ENCODE measurements at regions not wholly inside any gene's neighbourhood (a gene's known extent, or its start where the extent isn't known, plus 50 kb on each side); places are given as distances from the start of the nearest gene placed in this dataset.

GRCh38 chr7:22582863-22583622 is 83.1 kb upstream of the STEAP1B start:
- Mint-ChIP-seq H3K27me3 (ENCODE audit: low read depth, unreplicated experiment) (no peaks in the 10 kb centered on the region), H3K9me3 (ENCODE audit: unreplicated experiment) (peaks cover 5% of the 10 kb centered on the region), H3K4me1 (ENCODE audit: low read depth, unreplicated experiment) (peaks cover 36% of the 10 kb centered on the region), H3K27ac (ENCODE audit: unreplicated experiment) (peak overlapping the region; percentile 43), H3K4me3 (ENCODE audit: unreplicated experiment) (no peak overlapping the region), H3K36me3 (ENCODE audit: low read depth, unreplicated experiment) (no peaks in the 10 kb centered on the region)
- no peaks in the 10 kb centered on the region for H3K36me3 ChIP-seq (ENCODE audit: insufficient read depth, low read length)
- no peaks in the 10 kb centered on the region for H4K20me1 ChIP-seq (ENCODE audit: insufficient read depth, low read length)
- H3K4me3 ChIP-seq (ENCODE audit: insufficient read depth, low read depth, low read length) = no peak overlapping the region
- H3K4me1 ChIP-seq (ENCODE audit: insufficient read depth, low read length) = peaks cover 32% of the 10 kb centered on the region
- H3K9ac ChIP-seq (ENCODE audit: low read length) = no peak overlapping the region
- H2AFZ ChIP-seq (ENCODE audit: low read depth, low read length) = no peak overlapping the region
- H3K4me2 ChIP-seq (ENCODE audit: low read length) = peak overlapping the region; percentile 20
- H3K27ac ChIP-seq (ENCODE audit: low read depth, low read length) = peak overlapping the region; percentile 42
- FAIRE-seq = peak; percentile 69
- no peaks in the 10 kb centered on the region for H3K79me2 ChIP-seq (ENCODE audit: insufficient read depth, low read length)
- TF ChIP-seq EZH2 (IDR thresholded peaks at IDR 0.05; ENCODE audit: insufficient read depth, low read length) = no peak
- TF ChIP-seq, protein P1, sequence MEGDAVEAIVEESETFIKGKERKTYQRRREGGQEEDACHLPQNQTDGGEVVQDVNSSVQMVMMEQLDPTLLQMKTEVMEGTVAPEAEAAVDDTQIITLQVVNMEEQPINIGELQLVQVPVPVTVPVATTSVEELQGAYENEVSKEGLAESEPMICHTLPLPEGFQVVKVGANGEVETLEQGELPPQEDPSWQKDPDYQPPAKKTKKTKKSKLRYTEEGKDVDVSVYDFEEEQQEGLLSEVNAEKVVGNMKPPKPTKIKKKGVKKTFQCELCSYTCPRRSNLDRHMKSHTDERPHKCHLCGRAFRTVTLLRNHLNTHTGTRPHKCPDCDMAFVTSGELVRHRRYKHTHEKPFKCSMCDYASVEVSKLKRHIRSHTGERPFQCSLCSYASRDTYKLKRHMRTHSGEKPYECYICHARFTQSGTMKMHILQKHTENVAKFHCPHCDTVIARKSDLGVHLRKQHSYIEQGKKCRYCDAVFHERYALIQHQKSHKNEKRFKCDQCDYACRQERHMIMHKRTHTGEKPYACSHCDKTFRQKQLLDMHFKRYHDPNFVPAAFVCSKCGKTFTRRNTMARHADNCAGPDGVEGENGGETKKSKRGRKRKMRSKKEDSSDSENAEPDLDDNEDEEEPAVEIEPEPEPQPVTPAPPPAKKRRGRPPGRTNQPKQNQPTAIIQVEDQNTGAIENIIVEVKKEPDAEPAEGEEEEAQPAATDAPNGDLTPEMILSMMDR (IDR thresholded peaks at IDR 0.05; ENCODE audit: insufficient read depth, low read depth, low read length) = no peak
- no peaks in the 10 kb centered on the region for H3K27me3 ChIP-seq (ENCODE audit: insufficient read depth, low read length)
- peak; percentile 95 for DNase-seq (ENCODE audit: low read depth)
- H3K9me3 ChIP-seq (ENCODE audit: insufficient read depth, low read depth, low read length) = no peaks in the 10 kb centered on the region

DNA sequence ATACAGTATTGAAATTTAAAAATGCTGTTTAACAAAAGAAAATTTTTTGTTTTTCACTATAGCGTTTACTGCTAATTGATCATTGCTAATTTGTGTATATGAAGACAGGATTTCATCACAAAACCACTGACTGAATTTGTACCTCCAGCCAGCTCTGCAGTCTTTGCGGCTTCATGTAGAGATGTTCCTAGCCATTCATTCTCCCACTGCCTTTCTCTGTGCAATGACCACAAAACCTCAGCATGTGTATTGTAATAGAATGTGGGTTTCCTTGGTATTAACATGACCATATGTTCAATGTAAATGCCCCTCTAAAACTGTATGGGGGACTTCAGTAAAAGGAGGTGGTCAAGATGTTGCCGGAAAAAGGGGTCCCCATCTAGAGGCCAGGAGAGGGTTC is 81.1 kb upstream of the STEAP1B start:
- Histone ChIP-seq H3K9ac (ENCODE audit: low read length) (no peak overlapping the region), H2AFZ (ENCODE audit: low read depth, low read length) (no peak overlapping the region), H4K20me1 (ENCODE audit: insufficient read depth, low read length) (no peaks in the 10 kb centered on the region), H3K4me3 (ENCODE audit: insufficient read depth, low read depth, low read length) (no peak overlapping the region), H3K4me1 (ENCODE audit: insufficient read depth, low read length) (peaks cover 37% of the 10 kb centered on the region), H3K36me3 (ENCODE audit: insufficient read depth, low read length) (no peaks in the 10 kb centered on the region), H3K27ac (ENCODE audit: low read depth, low read length) (no peak overlapping the region), H3K4me2 (ENCODE audit: low read length) (no peak overlapping the region), H3K79me2 (ENCODE audit: insufficient read depth, low read length) (no peaks in the 10 kb centered on the region), H3K27me3 (ENCODE audit: insufficient read depth, low read length) (no peaks in the 10 kb centered on the region), H3K9me3 (ENCODE audit: insufficient read depth, low read depth, low read length) (no peaks in the 10 kb centered on the region)
- FAIRE-seq (no peak), DNase-seq (ENCODE audit: low read depth) (peak; percentile 51)
- Mint-ChIP-seq H3K4me3 (ENCODE audit: unreplicated experiment) (no peak overlapping the region), H3K4me1 (ENCODE audit: low read depth, unreplicated experiment) (peaks cover 33% of the 10 kb centered on the region), H3K36me3 (ENCODE audit: low read depth, unreplicated experiment) (no peaks in the 10 kb centered on the region), H3K9me3 (ENCODE audit: unreplicated experiment) (peaks cover 6% of the 10 kb centered on the region), H3K27me3 (ENCODE audit: low read depth, unreplicated experiment) (no peaks in the 10 kb centered on the region), H3K27ac (ENCODE audit: unreplicated experiment) (no peak overlapping the region)
- TF ChIP-seq, protein P1 (IDR thresholded peaks at IDR 0.05; ENCODE audit: insufficient read depth, low read depth, low read length) = no peak
- no peak for TF ChIP-seq EZH2 (IDR thresholded peaks at IDR 0.05; ENCODE audit: insufficient read depth, low read length)

DNA sequence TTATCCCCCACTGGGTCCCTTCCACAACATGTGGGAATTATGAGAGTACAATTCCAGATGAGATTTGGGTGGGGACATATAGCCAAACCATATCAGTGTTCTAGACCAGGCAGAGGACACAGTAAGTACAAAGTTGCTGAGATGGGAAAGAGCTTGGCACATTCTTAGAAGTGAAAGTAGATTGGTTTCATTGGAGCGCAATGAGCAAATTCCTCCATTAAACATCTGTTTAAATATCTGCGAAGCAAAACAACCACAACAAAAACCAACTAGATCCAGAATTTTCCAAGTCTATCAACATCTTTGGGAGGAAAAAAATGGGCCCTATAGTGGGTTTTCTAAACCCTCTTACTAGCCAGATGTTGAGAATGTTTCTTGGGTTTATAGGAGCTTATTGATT is 80.0 kb upstream of the STEAP1B start:
- no peak overlapping the region for H3K27ac ChIP-seq (ENCODE audit: low read depth, low read length)
- H3K36me3 ChIP-seq (ENCODE audit: insufficient read depth, low read length) = no peaks in the 10 kb centered on the region
- Mint-ChIP-seq H3K9me3 (ENCODE audit: unreplicated experiment) (peaks cover 8% of the 10 kb centered on the region), H3K36me3 (ENCODE audit: low read depth, unreplicated experiment) (no peaks in the 10 kb centered on the region), H3K27ac (ENCODE audit: unreplicated experiment) (no peak overlapping the region), H3K4me1 (ENCODE audit: low read depth, unreplicated experiment) (peaks cover 33% of the 10 kb centered on the region), H3K4me3 (ENCODE audit: unreplicated experiment) (no peak overlapping the region), H3K27me3 (ENCODE audit: low read depth, unreplicated experiment) (no peaks in the 10 kb centered on the region)
- H3K79me2 ChIP-seq (ENCODE audit: insufficient read depth, low read length) = no peaks in the 10 kb centered on the region
- no peaks in the 10 kb centered on the region for H3K27me3 ChIP-seq (ENCODE audit: insufficient read depth, low read length)
- FAIRE-seq = no peak
- no peaks in the 10 kb centered on the region for H3K9me3 ChIP-seq (ENCODE audit: insufficient read depth, low read depth, low read length)
- H4K20me1 ChIP-seq (ENCODE audit: insufficient read depth, low read length) = no peaks in the 10 kb centered on the region
- DNase-seq (ENCODE audit: low read depth) = no peak
- TF ChIP-seq, protein P1 (IDR thresholded peaks at IDR 0.05; ENCODE audit: insufficient read depth, low read depth, low read length) = no peak
- TF ChIP-seq EZH2 (IDR thresholded peaks at IDR 0.05; ENCODE audit: insufficient read depth, low read length) = no peak
- no peak overlapping the region for H2AFZ ChIP-seq (ENCODE audit: low read depth, low read length)
- no peak overlapping the region for H3K9ac ChIP-seq (ENCODE audit: low read length)
- no peak overlapping the region for H3K4me2 ChIP-seq (ENCODE audit: low read length)
- peaks cover 36% of the 10 kb centered on the region for H3K4me1 ChIP-seq (ENCODE audit: insufficient read depth, low read length)
- no peak overlapping the region for H3K4me3 ChIP-seq (ENCODE audit: insufficient read depth, low read depth, low read length)
